ENCODE measurements at regions not wholly inside any gene's neighbourhood (a gene's known extent, or its start where the extent isn't known, plus 50 kb on each side); places are given as distances from the start of the nearest gene placed in this dataset.

GRCh38 chr6:23537828-23538227 lies 588.2 kb upstream of the NRSN1 start:
- TF ChIP-seq EP300 (IDR thresholded peaks at IDR 0.05), result no peak
- no peak for TF ChIP-seq CTCF (IDR thresholded peaks at IDR 0.05)
- no peak for TF ChIP-seq POLR2A (IDR thresholded peaks at IDR 0.05)

All from sigmoid colon (tissue), 4 donors.